IMR-90 (cell line): ENCODE measurements at regions not wholly inside any gene's neighbourhood (a gene's known extent, or its start where the extent isn't known, plus 50 kb on each side); places are given as distances from the start of the nearest gene placed in this dataset.

Experiments
- ATAC-seq: fragments of 200-7000 bp; cut with Tn5 transposase; 2 replicates; pipeline ENCODE4 v1.9.1; 2020; ENCODE audit warnings: low read depth, mild to moderate bottlenecking, moderate library complexity
- BruUV-seq: library from RNA; stranded (reverse); fragments of 400-500 nt; replicated peaks from 2 replicates; lab custom pipeline; 2021; lab: Mats Ljungman, UMichigan
- CTCF ChIA-PET: fragments of 300-600 bp; formaldehyde crosslinking; extraction: SDS; loops from one replicate; lab custom pipeline; 2021; ENCODE audit warnings: antibody characterized with exemption; lab: Yijun Ruan, JAX
- POLR2A ChIA-PET: fragments of 300-600 bp; sonication (Branson Sonifier 250); formaldehyde crosslinking; loops from one replicate; lab custom pipeline; 2022; ENCODE audit warnings: antibody characterized with exemption; ENCODE audit not compliant: unreplicated experiment; lab: Charles Lee
- DNase-seq: peaks from one replicate; pipeline ENCODE4 v3.0.0; 2013
- H2AFZ ChIP-seq: replicated peaks from 2 replicates; pipeline ENCODE3; 2013; ENCODE audit warnings: low read length, mild to moderate bottlenecking; ENCODE audit not compliant: poor library complexity
- H2AK5ac ChIP-seq: 2 replicates; pipeline ENCODE4 v1.6.1; 2013; ENCODE audit warnings: low read depth, low read length, inconsistent platforms
- H2AK9ac ChIP-seq: replicated peaks from 2 replicates; pipeline ENCODE3; 2013; ENCODE audit warnings: mild to moderate bottlenecking, low read depth, low read length, moderate library complexity; ENCODE audit not compliant: poor library complexity
- H2BK120ac ChIP-seq: 2 replicates; pipeline ENCODE4 v1.6.1; 2013; ENCODE audit warnings: low read depth, low read length, inconsistent platforms
- H2BK15ac ChIP-seq: 3 replicates; pipeline ENCODE4 v1.6.1; 2013; ENCODE audit warnings: low read depth, low read length, inconsistent platforms
- H2BK20ac ChIP-seq: 2 replicates; pipeline ENCODE4 v1.6.1; 2013; ENCODE audit warnings: low read depth, mild to moderate bottlenecking, inconsistent platforms, low read length, moderate library complexity
- H2BK5ac ChIP-seq: 2 replicates; pipeline ENCODE4 v1.6.1; 2013; ENCODE audit warnings: mild to moderate bottlenecking, low read depth, low read length, inconsistent platforms; ENCODE audit not compliant: poor library complexity, severe bottlenecking
- H3K14ac ChIP-seq: replicated peaks from 2 replicates; pipeline ENCODE4 v1.6.1; 2013; ENCODE audit warnings: low read depth, low read length, inconsistent platforms
- H3K18ac ChIP-seq: 2 replicates; pipeline ENCODE4 v1.6.1; 2013; ENCODE audit warnings: low read depth, low read length, control low read depth
- H3K23ac ChIP-seq: 2 replicates; pipeline ENCODE4 v1.6.1; 2013; ENCODE audit warnings: low read depth, low read length, inconsistent platforms
- H3K27ac ChIP-seq: 2 replicates; pipeline ENCODE4 v1.5.1; 2013; ENCODE audit warnings: mild to moderate bottlenecking, control low read depth, low read length; ENCODE audit not compliant: insufficient read depth
- H3K27me3 ChIP-seq: 2 replicates; pipeline ENCODE4 v1.6.1; 2013; ENCODE audit warnings: low read length; ENCODE audit not compliant: control insufficient read depth, insufficient read depth
- H3K36me3 ChIP-seq: 2 replicates; pipeline ENCODE4 v1.6.1; 2013; ENCODE audit warnings: low read length, mixed read lengths; ENCODE audit not compliant: control insufficient read depth, insufficient read depth
- H3K4ac ChIP-seq: 2 replicates; pipeline ENCODE4 v1.6.1; 2013; ENCODE audit warnings: low read depth, low read length, inconsistent platforms
- H3K4me1 ChIP-seq: 2 replicates; pipeline ENCODE4 v1.6.1; 2013; ENCODE audit warnings: low read length, mixed read lengths; ENCODE audit not compliant: control insufficient read depth, insufficient read depth
- H3K4me2 ChIP-seq: 2 replicates; pipeline ENCODE4 v1.6.1; 2013; ENCODE audit warnings: low read depth, mild to moderate bottlenecking, control low read depth, low read length, moderate library complexity
- H3K4me3 ChIP-seq: 2 replicates; pipeline ENCODE4 v1.5.1; 2013; ENCODE audit warnings: low read depth, mild to moderate bottlenecking, control low read depth, low read length, moderate library complexity; ENCODE audit not compliant: insufficient read depth
- H3K56ac ChIP-seq: 2 replicates; pipeline ENCODE4 v1.6.1; 2013; ENCODE audit warnings: low read length, inconsistent platforms; ENCODE audit not compliant: insufficient read depth; ENCODE audit errors: extremely low read depth
- H3K79me1 ChIP-seq, 2 experiments: 2 replicates each; pipeline ENCODE4 v1.6.1; 2013; ENCODE audit warnings: low read length in 2 of 2, inconsistent platforms in 1 of 2, low read depth in 1 of 2
- H3K9ac ChIP-seq: 2 replicates; pipeline ENCODE4 v1.6.1; 2013; ENCODE audit warnings: low read depth, low read length, control low read depth
- H3K9me1 ChIP-seq: 2 replicates; pipeline ENCODE4 v1.6.1; 2013; ENCODE audit warnings: low read length, inconsistent platforms; ENCODE audit not compliant: insufficient read depth
- H3K9me3 ChIP-seq: 2 replicates; pipeline ENCODE4 v1.6.1; 2013; ENCODE audit warnings: low read length; ENCODE audit not compliant: control insufficient read depth, insufficient read depth
- H4K20me1 ChIP-seq: 2 replicates; pipeline ENCODE4 v1.6.1; 2013; ENCODE audit warnings: low read length, inconsistent platforms; ENCODE audit not compliant: insufficient read depth
- H4K5ac ChIP-seq: 2 replicates; pipeline ENCODE4 v1.6.1; 2013; ENCODE audit warnings: mild to moderate bottlenecking, low read depth, low read length, control low read depth
- H4K8ac ChIP-seq, 2 experiments: 2 replicates each; pipeline ENCODE4 v1.6.1; 2013; ENCODE audit warnings: low read depth in 2 of 2, low read length in 2 of 2, control low read depth in 1 of 2, inconsistent platforms in 1 of 2
- H4K91ac ChIP-seq: 2 replicates; pipeline ENCODE4 v1.6.1; 2013; ENCODE audit warnings: low read depth, low read length, inconsistent platforms; ENCODE audit not compliant: insufficient read depth
- CHD1 ChIP-seq: IDR thresholded peaks from 2 replicates; pipeline ENCODE4 v1.6.1; 2012; ENCODE audit warnings: low read depth, low read length, improper control_type of control experiment
- FOS ChIP-seq: fragments of 150-350 bp; IDR thresholded peaks from 2 replicates; pipeline ENCODE4 v1.6.1; 2016; ENCODE audit warnings: low read depth, low read length
- MAFK ChIP-seq: IDR thresholded peaks from 2 replicates; pipeline ENCODE4 v1.6.1; 2012; ENCODE audit warnings: low read depth, low read length, improper control_type of control experiment
- MAZ ChIP-seq: IDR thresholded peaks from 2 replicates; pipeline ENCODE4 v1.6.1; 2012; ENCODE audit warnings: low read depth, mild to moderate bottlenecking, low read length, improper control_type of control experiment, moderate library complexity, borderline replicate concordance
- MXI1 ChIP-seq: IDR thresholded peaks from 2 replicates; pipeline ENCODE4 v1.6.1; 2012; ENCODE audit warnings: low read depth, mild to moderate bottlenecking, low read length, moderate library complexity, borderline replicate concordance
- NFE2L2 ChIP-seq: fragments of 150-350 bp; IDR thresholded peaks from 2 replicates; pipeline ENCODE4 v1.6.1; 2016; ENCODE audit warnings: low read depth, mild to moderate bottlenecking, low read length
- POLR2A ChIP-seq: IDR thresholded peaks from 2 replicates; pipeline ENCODE4 v1.6.1; 2012; ENCODE audit warnings: mild to moderate bottlenecking, low read depth, low read length
- RCOR1 ChIP-seq: IDR thresholded peaks from 2 replicates; pipeline ENCODE4 v1.6.1; 2012; ENCODE audit warnings: mild to moderate bottlenecking, low read length, improper control_type of control experiment; ENCODE audit not compliant: insufficient replicate concordance
- RFX5 ChIP-seq: IDR thresholded peaks from 2 replicates; pipeline ENCODE4 v1.8.0; 2012; ENCODE audit warnings: low read depth, mild to moderate bottlenecking, low read length, moderate library complexity
- SMC3 ChIP-seq: fragments of 150-350 bp; IDR thresholded peaks from 2 replicates; pipeline ENCODE4 v1.6.1; 2016; ENCODE audit warnings: low read depth, mild to moderate bottlenecking, antibody characterized with exemption, low read length, moderate library complexity
- WGBS, 2 experiments: methylation state at CpG; one replicate each; pipeline versions ENCODE4 v1.1.5 to v1.1.7; 2013; ENCODE audit warnings: missing lambda C conversion rate in 2 of 2; ENCODE audit not compliant: insufficient read length in 1 of 2; ENCODE audit errors: extremely low coverage in 2 of 2; 5-methylcytosine and 5-hydroxymethylcytosine counted together
- dilution Hi-C: fragments of 300-500 bp; cut with HindIII; formaldehyde crosslinking; loops from one replicate; pipeline ENCODE4 v1.14.3; 2018; ENCODE audit warnings: low sequenced_read_pairs; ENCODE audit not compliant: unreplicated experiment
- in situ Hi-C: fragments of 300-500 bp; cut with MboI; formaldehyde crosslinking; loops from 3 replicates; pipeline ENCODE4 v1.14.3; 2019; ENCODE audit warnings: low sequenced_read_pairs, inconsistent platforms, mixed read lengths
- intact Hi-C: fragments of 100-400 bp; cut with micrococcal nuclease; formaldehyde crosslinking; loops from 2 replicates; pipeline ENCODE4 v1.10.0; 2022
- TF ChIP-seq, protein P1 (sequence below): fragments of 150-350 bp; IDR thresholded peaks from 2 replicates; pipeline ENCODE4 v1.6.1; 2016; ENCODE audit warnings: low read depth, mild to moderate bottlenecking, low read length, moderate library complexity, borderline replicate concordance
- TF ChIP-seq, protein P2 (sequence below): fragments of 150-350 bp; IDR thresholded peaks from 2 replicates; pipeline ENCODE4 v1.6.1; 2017; ENCODE audit warnings: mild to moderate bottlenecking, antibody characterized with exemption, low read length, low read depth
- TF ChIP-seq, protein P3 (sequence below): conservative IDR thresholded peaks from 2 replicates; pipeline ENCODE4 v1.5.1; 2012; ENCODE audit warnings: mild to moderate bottlenecking, low read depth, low read length, improper control_type of control experiment

- POLR2A ChIA-PET = interaction anchor here (0.6 kb wide), 1 partner anchor 244 kb away, joined by 4 read pairs; no protein-coding TSS in a partner anchor
- H3K27me3 ChIP-seq = no peaks in the 10 kb centered on the region
- no peak overlapping the region for H2BK20ac ChIP-seq
- CTCF ChIA-PET = no interaction called here
- no peak overlapping the region for H4K8ac ChIP-seq
- H4K5ac ChIP-seq = no peak overlapping the region
- no CpG with 5 or more reads among the region's 3 CpGs for WGBS, 2 experiments
- H2BK15ac ChIP-seq = no peak overlapping the region
- no peak overlapping the region for H3K14ac ChIP-seq
- ATAC-seq = no peak
- no peaks in the 10 kb centered on the region for H3K9me1 ChIP-seq
- BruUV-seq = no TSS peak
- no peak overlapping the region for H3K4me2 ChIP-seq
- H3K4me3 ChIP-seq = no peak overlapping the region
- H2AFZ ChIP-seq = no peak overlapping the region
- H3K56ac ChIP-seq = no peak overlapping the region
- no peaks in the 10 kb centered on the region for H3K79me1 ChIP-seq
- no peak for DNase-seq
- no peaks in the 10 kb centered on the region for H3K36me3 ChIP-seq
- H3K4ac ChIP-seq = no peak overlapping the region
- H3K18ac ChIP-seq = no peak overlapping the region
- no peak overlapping the region for H4K91ac ChIP-seq
- H2AK5ac ChIP-seq = no peak overlapping the region
- TF ChIP-seq SMC3 = no peak
- TF ChIP-seq MXI1 = no peak
- TF ChIP-seq, protein P1, sequence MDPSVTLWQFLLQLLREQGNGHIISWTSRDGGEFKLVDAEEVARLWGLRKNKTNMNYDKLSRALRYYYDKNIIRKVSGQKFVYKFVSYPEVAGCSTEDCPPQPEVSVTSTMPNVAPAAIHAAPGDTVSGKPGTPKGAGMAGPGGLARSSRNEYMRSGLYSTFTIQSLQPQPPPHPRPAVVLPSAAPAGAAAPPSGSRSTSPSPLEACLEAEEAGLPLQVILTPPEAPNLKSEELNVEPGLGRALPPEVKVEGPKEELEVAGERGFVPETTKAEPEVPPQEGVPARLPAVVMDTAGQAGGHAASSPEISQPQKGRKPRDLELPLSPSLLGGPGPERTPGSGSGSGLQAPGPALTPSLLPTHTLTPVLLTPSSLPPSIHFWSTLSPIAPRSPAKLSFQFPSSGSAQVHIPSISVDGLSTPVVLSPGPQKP = no peak
- no peak for TF ChIP-seq MAZ
- no peak for TF ChIP-seq MAFK
- TF ChIP-seq RCOR1 = no peak
- TF ChIP-seq NFE2L2 = no peak
- TF ChIP-seq POLR2A = no peak
- no peak for TF ChIP-seq CHD1
- TF ChIP-seq FOS = no peak
- TF ChIP-seq, protein P2, sequence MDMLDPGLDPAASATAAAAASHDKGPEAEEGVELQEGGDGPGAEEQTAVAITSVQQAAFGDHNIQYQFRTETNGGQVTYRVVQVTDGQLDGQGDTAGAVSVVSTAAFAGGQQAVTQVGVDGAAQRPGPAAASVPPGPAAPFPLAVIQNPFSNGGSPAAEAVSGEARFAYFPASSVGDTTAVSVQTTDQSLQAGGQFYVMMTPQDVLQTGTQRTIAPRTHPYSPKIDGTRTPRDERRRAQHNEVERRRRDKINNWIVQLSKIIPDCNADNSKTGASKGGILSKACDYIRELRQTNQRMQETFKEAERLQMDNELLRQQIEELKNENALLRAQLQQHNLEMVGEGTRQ = no peak
- TF ChIP-seq RFX5 = no peak
- TF ChIP-seq, protein P3, sequence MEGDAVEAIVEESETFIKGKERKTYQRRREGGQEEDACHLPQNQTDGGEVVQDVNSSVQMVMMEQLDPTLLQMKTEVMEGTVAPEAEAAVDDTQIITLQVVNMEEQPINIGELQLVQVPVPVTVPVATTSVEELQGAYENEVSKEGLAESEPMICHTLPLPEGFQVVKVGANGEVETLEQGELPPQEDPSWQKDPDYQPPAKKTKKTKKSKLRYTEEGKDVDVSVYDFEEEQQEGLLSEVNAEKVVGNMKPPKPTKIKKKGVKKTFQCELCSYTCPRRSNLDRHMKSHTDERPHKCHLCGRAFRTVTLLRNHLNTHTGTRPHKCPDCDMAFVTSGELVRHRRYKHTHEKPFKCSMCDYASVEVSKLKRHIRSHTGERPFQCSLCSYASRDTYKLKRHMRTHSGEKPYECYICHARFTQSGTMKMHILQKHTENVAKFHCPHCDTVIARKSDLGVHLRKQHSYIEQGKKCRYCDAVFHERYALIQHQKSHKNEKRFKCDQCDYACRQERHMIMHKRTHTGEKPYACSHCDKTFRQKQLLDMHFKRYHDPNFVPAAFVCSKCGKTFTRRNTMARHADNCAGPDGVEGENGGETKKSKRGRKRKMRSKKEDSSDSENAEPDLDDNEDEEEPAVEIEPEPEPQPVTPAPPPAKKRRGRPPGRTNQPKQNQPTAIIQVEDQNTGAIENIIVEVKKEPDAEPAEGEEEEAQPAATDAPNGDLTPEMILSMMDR = no peak
- H2BK120ac ChIP-seq = no peak overlapping the region
- no peak overlapping the region for H3K9ac ChIP-seq
- H3K27ac ChIP-seq = no peak overlapping the region
- H3K4me1 ChIP-seq = no peaks in the 10 kb centered on the region
- H3K23ac ChIP-seq = no peak overlapping the region
- H4K20me1 ChIP-seq = no peaks in the 10 kb centered on the region
- H2AK9ac ChIP-seq = no peak overlapping the region
- intact Hi-C loops (no loop called here), dilution Hi-C loops (no loop called here), in situ Hi-C loops (no loop called here)
- no peak overlapping the region for H2BK5ac ChIP-seq
- H3K9me3 ChIP-seq = no peaks in the 10 kb centered on the region
Measured at GRCh38 chr12:89129167-89129870, 223.0 kb downstream of the DUSP6 start.
